GM18861 (cell line): ENCODE measurements at regions not wholly inside any gene's neighbourhood (a gene's known extent, or its start where the extent isn't known, plus 50 kb on each side); places are given as distances from the start of the nearest gene placed in this dataset.

ENCODE experiments used
- ATAC-seq: cut with Tn5 transposase; IDR thresholded peaks from one replicate; pipeline ENCODE4 v1.9.1; 2021; ENCODE audit not compliant: unreplicated experiment

DNA sequence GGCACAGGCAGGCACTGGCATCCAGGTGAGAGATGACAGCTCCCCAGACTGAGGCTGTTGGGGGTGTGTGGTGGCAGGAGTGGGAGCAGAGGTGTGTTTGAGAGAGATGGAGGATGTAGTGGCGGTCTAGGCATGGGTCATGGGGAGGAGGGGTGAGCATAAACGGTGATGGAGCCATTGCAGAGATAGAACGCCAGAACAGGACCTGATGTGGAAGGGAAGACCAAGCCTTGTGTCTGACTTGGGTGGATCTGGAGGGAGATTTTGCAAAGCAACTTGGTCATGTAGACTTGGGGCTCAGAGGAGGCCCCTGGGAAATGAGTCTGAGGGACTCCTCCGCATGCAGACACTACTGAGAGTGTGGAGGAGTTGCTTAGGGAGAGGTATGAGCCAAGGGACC lies 50.0 kb upstream of the CLDN5 start:
- no peak for ATAC-seq

DNA sequence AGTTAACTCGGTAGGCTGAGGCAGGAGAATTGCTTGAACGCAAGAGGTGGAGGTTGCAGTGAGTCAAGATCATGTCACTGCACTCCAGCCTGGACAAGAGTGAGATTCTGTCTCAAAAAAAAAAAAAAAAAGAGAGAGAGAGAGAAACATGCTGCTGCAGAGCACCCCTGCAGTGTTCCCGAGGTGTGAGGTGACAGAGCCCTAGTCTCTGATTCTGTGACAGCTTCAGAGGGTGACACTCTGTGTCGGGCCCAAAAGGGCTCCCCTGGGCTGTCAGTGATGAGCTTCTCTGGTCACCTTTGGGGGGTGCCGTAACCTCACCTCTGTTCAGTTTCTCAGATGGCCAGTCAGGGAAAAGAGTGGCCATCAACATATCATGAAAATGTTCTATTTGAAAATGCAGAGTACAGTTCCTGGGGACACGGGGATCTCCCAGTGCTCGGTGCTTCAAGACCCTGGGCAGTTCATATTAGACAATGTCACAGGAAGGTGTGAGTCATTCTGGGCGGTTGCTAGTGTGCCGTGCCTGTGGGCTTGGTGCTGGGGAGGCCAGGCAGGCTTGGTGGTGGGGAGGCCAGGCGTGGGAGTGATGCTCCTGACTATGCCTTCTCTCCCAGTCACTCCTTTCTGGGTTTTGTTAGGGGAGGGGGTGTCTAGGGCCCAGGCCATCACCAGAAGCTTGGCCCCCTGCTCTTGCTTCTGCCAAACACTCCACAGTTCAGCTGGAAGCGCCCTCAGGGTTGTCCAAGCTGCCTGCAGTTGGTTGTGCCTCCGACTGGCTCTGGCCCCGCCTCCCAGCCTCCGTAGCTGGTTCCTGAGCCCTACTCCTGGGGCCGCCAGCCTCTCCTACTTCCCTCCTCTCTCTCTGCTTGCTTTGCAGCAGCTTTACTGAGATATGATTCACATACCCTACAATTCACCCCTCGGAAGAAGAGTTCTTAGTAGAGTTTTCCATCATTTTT lies 52.5 kb upstream of the CLDN5 start:
- ATAC-seq, result peak; percentile 67

DNA sequence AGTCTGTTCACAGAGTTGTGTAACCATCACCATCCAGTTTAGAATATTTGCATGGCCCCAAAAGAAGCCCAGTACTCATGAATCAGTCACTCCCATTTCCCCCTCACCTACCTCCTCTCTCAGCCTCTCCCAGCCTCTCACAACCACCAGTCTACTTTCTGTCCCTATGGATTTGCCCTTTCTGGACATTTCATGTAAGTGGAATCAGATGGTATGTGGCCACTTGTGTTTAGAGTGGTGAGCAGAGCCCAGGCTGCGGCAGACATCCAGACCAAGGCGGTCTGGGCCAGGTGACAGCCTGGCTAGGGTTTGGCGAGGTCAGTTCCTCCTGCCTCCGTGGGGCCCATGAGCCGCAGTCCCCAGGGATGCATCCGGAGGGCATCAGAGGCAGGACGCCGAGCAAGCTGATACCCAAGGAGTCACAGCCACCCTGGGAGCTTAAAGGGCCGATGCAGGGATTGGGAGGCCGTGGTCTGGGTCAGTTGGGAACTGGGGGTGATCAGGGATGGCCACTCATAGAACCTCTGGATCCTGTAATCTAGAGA lies 53.3 kb upstream of the CLDN5 start:
- ATAC-seq, result no peak

DNA sequence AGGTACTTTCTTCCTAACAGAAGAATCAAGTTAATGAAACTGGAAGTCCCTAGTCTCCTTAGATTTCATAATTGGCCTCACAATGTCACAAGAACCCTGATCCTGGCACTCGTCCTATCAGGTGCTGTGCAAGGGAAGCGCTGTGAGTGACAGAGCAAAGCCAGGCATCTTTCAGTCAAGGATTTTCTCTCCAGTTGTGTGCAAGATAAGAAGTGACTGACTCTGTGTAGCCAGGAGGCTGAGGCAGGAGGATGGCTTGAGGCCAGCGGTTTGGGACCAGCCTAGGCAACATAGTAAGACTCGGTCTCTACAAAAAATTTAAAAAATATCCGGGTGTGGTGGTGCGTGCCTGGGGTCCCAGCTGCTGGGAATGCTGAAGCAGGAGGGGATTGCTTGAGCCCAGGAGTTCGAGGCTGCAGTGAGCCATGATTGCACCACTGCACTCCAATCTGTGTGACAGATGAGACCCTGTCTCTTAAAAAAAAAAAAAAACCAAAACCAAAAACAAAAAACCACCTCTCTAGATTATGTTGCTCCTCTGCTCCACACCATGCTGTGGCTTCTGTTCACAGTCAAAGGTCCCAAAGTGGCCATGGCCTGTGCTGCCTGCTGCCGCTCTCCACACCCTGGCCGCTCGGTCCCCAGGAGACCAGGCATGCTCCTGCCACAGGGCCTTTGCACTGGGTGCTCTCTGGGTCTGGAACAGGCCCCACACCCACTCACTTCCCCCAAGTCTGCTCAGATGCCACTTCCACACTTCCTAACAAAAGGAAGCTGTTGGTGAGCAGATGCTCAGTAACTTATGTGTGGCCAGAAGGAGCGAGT lies 54.2 kb upstream of the CLDN5 start:
- no peak for ATAC-seq

DNA sequence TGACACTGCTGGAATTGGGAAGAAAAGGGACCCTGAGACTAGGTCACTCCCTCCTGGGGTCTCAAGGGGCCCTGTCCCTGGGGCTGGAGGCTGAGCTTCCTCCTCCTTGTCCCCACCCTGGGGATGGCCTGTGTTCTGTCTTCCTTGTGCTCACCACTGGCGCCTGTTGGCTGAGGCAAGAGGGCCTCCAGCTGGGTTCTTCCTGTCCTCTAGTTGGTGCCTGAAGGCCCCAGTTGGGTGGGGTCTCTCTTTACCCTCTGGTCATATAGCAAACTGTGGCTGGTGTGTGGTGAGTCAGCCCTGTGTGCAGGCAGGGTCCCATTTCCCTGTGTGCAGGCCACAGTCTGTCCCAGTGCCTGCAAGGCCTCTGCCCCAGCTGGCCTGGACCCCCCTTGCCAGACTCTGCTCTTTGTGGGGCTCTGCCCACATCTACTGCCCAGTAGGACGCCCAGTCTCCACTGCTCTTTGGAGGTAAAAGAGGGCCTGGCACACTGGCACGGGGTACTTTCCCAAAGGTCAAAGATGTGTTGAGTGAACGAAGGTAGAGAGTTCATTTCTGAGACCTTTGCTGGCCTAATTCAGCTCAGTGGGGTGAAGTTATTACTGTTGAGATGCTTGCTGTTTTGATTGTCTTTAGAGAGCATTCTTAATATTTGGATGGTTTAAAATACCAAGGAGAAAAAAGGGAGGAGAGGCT lies 55.1 kb upstream of the CLDN5 start:
- no peak for ATAC-seq

DNA sequence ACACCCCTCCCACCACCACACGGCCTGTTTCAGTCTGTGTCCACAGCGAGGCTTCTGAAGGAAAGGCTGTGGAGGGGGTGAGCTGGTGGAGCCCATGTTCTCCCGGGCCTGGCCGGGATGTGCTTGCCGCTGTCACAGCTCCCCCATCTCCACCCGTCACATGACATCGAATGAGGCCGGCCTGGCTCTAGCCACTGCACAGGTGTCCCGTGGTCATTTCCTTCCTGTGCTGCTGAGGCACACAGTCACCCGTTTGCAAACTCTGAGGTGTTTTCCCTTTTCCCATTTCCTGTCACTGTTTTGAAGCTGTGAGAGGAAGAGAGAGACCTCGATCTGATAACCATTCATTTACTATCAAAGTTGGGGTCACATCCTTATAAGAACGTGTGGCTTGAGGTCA lies 55.7 kb upstream of the CLDN5 start:
- ATAC-seq, result no peak

DNA sequence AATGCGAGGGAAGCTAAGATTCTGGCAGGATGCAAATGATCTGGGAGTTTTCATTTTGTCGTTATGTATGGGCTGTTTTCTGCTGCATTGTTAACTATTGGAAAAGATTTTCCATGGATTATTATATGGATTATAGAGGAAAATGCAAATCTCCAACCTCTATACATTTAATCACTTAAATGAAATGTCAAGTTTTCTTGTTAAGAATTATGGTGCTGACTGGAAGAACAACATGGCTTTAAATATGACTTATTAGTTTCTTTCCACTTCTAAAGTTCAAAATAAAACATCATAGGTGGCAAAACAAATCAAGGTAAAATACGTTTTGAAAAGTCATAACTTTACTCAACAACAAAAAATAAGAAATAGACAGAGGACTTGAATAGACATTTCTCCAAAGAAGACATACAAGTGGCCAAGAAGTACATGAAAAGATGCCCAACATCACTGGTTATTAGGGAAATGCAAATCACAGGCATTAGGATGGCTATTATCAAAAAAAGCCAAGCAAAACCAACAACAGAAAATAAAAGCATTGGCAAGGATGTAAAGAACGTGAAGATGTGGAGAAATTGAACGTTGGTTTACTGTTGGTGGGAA lies 56.2 kb upstream of the CLDN5 start:
- ATAC-seq, result no peak

DNA sequence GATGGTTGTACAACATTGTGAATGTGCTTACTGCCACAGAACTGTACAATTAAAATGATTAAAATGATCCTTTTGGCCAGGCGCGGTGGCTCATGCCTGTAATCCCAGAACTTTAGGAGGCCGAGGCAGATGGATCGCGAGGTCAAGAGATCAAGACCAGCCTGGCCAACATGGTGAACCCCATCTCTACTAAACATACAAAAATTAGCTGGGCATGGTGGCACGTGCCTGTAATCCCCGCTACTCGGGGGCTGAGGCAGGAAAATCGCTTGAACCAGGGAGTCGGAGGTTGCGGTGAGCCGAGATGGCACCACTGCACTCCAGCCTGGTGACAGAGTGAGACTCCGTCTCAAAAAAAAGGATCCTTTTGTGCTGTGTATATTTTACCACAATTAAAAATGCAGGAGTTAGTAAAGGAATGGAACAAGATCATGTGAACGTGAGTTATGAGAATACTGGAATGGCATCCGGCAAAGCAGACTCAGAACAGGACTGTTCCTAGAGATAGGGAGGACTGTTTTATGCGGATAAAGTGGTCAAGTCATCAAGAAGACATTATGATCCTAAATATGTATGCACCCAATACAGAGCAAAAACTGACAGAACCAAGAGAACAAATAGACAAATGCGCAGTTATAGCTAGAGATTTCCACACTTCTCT lies 58.0 kb upstream of the CLDN5 start:
- ATAC-seq, result no peak

DNA sequence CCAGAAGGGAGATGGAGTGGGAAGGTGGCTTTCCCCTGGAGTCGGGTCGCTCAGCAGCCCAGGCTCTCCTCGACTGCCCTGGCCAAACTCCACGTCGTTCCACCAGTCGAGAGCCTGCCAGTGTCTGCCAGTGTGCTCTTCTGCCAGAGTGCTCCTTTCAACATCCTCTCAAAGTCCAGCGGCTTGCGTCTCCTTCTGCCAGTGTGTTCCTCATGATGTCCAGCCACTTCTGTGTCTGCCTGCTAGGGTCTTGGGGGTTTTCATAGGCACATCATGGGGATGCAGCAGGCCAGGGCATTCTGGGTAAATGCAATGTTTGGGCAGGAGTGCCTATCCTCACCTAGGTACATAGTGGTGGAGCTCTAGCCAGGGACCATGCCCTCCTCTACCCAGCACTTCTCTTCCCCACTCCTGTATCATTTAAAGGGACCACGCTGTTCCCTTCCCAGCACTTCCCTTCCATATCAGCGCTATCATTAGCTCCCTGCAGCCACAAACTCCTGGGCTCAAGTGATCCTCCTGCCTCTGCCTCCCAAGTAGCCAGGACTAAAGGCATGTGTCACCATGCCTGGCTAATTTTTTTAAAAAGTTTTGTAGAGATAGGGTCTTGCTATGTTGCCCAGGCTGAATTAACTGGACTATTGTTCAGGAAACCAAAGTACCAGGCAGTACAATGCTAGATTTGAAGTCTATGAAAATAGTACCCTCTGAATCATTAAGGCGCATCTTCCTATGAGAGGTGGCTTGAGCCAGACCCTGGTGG lies 62.9 kb upstream of the CLDN5 start:
- ATAC-seq, result no peak

DNA sequence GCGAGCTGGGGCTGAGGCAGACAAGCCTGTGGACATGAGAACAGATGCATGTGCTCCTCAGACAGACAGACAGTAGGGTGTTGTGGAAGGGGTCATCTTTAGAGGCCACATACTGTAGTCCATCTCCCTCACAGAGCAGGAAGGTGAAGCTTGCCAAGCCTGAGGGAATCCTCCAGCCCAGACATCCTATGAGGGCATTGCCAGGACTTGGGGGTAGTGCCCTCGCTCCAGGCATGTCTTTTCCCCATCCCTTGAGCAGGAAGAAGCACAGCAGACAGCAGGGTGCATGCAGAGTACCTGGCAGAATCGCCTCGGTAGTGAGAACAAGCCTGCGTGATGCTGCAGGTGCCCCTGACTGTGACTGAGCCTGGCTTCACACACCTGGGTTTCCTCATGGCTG lies 66.5 kb upstream of the CLDN5 start:
- no peak for ATAC-seq

DNA sequence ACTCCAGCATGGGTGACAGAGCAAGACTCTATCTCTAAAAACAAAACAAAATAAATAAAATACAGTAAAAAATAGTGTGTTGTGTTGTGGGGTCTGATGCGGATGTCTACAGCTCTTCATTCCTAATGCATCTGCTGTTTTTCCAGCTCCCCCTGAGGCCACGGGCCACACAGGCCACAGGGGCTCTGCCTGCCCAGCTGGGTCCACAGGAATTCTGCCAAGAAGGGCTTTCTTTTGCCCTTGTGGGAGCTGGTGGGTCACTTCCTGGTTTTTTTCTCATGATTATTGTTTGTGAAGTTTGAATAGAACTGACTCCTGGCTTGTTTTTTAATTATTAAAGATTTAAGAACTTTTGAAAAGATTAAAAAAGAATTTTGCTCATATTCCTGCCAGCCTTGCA lies 67.4 kb upstream of the CLDN5 start:
- no peak for ATAC-seq

DNA sequence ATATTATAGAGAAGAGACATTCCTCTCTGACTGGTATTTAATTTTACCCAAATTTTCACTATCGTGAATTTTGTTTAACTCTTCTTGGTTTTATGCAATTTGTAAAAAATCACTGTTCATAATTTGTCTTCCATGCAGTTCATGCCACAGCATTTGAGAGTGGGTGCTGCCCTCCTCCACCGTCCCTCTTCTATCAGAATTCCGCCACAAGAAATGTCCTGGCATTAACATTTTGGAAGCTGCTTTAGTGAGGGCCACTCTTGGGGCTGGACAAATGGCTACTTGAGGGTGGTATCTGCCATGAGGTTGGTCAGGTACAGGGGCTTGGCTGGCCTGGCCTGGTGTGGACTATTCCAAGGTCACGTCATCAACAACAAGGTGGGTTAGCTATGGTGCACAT lies 68.3 kb upstream of the CLDN5 start:
- no peak for ATAC-seq

DNA sequence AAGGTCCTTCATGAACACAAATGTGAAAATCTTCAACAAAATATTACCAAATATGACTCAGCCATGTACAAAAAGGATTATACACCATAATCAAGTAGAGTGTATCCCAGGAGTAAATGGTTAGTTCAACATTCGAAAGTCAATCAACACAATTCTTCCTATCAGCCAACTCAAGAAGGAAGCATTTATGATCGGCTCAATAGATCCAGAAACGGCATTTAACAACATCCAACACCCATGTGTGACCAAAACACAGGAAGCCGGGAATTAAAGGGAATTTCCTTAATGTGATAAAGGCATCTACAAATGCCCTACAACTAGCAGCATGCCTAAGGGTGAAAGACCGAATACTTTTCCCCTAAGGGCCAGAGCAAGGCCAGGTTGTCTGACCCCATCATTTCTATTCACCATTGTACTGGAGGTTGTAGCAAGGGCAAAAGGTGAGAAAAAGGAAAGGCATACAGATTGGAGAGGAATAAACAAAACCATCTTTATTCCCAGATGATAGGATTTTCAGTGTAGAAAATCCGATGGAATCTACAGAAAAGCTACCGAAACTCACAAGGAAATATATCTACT lies 69.9 kb upstream of the CLDN5 start:
- ATAC-seq, result no peak

DNA sequence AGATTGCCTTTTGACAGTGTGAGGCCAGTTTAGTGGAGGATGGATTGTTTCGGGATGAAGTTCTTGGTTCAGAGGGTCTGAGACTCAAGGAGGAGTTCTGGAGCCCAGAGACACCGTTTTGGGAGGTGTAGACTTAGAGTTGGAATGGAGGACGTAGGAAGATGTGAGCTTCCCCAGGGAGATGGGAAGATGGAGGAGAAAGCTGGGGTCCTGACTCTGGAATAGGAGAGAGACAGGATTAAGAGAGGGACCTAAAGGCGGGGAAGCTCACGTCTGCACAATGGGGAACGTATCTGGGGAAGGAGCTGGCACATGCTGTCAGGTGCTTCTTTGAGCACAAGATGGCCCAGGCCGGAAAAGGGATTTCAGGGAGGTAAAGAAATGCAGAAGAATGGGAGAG lies 71.3 kb upstream of the CLDN5 start:
- no peak for ATAC-seq

DNA sequence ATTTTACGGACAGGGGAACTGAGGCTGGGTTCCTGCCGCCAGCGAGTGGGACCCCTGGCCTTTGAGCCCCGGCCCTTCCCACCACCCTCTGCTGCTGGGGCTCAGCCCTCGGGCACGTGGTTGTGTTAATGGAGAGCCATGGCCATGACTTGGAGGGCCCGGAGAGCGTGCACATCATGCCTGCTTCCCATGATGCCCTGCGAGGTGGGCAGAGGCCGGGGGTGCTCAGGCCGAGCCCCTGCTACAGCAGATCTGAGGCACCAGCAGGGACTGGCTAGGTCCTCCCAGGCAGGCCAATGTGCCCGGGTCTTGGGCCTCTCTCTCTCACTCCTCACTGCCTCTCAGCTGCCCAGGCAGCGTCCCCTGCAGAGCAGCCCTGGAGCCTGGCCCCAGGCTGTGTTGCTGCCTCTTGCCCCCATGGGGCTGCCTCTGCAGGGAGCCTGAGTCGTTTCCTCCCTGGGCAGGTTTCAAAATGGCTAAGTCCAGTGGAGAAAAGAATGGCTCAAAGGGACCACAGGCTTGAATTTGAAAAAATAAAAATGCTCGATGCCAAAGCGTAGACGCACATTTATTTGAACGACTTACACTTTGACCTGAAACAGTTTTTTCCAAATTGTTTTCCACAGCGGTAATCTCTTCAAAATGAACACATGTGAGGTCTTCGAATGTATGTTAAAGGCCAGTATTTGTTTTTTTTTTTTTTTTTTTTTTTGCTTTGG lies 72.6 kb upstream of the CLDN5 start:
- ATAC-seq, result no peak

DNA sequence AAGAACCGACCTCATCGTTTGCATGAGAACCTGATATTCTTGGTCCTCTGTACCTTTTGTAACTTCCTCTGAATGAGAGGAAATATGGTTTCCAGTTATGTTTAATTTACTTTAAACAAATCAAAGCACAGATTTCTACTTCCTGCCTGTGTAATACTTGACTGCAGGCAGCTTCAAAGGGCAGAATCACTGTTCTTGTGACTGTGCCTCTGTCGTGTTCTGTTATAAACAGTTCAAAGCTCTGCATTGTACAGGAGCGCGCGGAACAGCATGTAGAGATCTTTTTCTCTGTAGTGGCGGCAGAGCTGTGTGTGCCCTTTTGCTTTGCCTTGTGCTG lies 73.2 kb upstream of the CLDN5 start:
- ATAC-seq, result no peak

DNA sequence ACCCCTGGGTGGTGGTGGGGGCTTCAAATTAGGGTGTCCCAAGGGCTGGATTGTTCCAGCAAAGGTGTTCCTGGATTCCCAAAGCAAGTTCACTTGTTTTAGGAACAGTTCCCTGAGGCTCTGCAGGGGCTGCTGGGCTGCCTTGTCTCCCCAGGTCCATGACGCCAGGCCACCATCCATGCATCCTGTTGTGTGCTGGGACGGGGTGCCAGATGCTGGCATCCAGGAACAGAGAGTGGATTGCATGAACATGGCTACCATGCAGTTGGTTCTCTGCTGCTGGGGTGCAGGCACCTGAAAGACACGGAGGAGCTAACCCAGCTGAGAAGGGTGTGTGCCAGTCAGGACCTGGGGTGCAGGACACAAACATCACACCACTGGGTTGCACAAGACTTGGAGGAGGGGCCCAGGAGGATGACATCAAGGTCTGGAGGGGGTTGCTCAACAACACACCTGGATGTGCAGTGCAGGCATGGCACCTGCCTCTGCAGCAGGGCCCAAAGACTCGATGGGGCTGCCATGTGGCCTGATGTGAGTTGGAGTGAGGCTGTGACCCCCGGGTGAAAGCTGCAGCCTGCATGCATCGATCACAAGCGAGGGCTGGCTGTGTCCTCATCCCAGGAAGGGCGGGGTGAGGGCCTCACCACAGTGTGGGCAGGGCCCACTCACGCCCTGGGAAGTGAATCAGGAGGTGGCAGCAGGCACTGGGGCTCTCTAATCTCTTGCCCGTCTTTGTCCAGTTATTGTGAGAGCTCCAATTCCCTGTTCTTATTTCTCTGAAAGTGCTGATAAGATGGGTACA lies 74.0 kb upstream of the CLDN5 start:
- ATAC-seq, result no peak

DNA sequence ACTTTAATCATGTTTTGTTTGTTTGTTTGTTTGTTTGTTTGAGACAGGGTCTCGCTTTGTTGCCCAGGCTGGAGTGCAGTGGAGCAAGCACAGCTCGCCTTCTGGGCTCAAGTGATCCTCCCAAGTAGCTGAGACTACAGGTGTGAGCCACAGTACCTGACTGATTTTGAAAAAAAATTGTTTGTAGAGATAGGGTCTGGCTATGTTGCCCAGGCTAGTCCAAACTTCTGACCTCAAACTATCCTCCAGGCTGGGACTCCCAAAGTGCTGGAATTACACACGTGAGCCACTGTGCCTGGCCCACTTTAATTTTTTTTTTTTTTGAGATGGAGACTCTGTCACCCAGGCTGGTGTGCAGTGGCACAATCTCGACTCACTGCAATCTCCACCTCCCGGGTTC lies 74.8 kb upstream of the CLDN5 start:
- ATAC-seq, result no peak
